Loucy (cell line): ENCODE measurements at regions not wholly inside any gene's neighbourhood (a gene's known extent, or its start where the extent isn't known, plus 50 kb on each side); places are given as distances from the start of the nearest gene placed in this dataset.

Experiments
- H2AFZ ChIP-seq: fragments of 200-600 bp; sonication (generic); 2 replicates; pipeline ENCODE4 v1.6.0; 2016; ENCODE audit warnings: antibody characterized with exemption, mild to moderate bottlenecking, low read length, moderate library complexity
- H3F3A ChIP-seq: fragments of 200-600 bp; 2 replicates; pipeline ENCODE4 v1.6.0; 2016; ENCODE audit warnings: antibody characterized with exemption, low read depth, mild to moderate bottlenecking
- H3K27me3 ChIP-seq: fragments of 200-600 bp; sonication (generic); 2 replicates; pipeline ENCODE4 v1.6.1; 2014; ENCODE audit warnings: low read length, mild to moderate bottlenecking; ENCODE audit not compliant: insufficient read depth, poor library complexity, severe bottlenecking
- H3K36me3 ChIP-seq: fragments of 200-600 bp; sonication (generic); 2 replicates; pipeline ENCODE4 v1.6.1; 2016; ENCODE audit warnings: low read length; ENCODE audit not compliant: insufficient read depth
- H3K4me1 ChIP-seq: fragments of 200-600 bp; sonication (generic); 2 replicates; pipeline ENCODE4 v1.5.1; 2014; ENCODE audit warnings: low read length, mild to moderate bottlenecking; ENCODE audit not compliant: insufficient read depth, poor library complexity, severe bottlenecking
- H3K4me2 ChIP-seq: fragments of 200-600 bp; sonication (generic); 2 replicates; pipeline ENCODE4 v1.6.0; 2014; ENCODE audit warnings: antibody characterized with exemption, low read length, low read depth, mild to moderate bottlenecking; ENCODE audit not compliant: poor library complexity, severe bottlenecking
- H3K4me3 ChIP-seq: fragments of 200-600 bp; sonication (generic); 2 replicates; pipeline ENCODE4 v1.5.1; 2014; ENCODE audit warnings: low read length, mild to moderate bottlenecking, mixed read lengths; ENCODE audit not compliant: poor library complexity, severe bottlenecking
- H3K79me2 ChIP-seq: fragments of 200-600 bp; sonication (generic); 2 replicates; pipeline ENCODE4 v1.6.1; 2014; ENCODE audit warnings: low read length; ENCODE audit not compliant: insufficient read depth
- H3K9ac ChIP-seq: fragments of 200-600 bp; sonication (generic); 2 replicates; pipeline ENCODE4 v1.6.0; 2014; ENCODE audit warnings: mild to moderate bottlenecking, low read depth, low read length, moderate library complexity; ENCODE audit not compliant: poor library complexity, severe bottlenecking
- H3K9me2 ChIP-seq: fragments of 200-600 bp; sonication (generic); replicated peaks from 2 replicates; pipeline ENCODE4 v1.6.1; 2016; ENCODE audit warnings: low read depth, low read length, mixed read lengths
- H3K9me3 ChIP-seq: fragments of 200-600 bp; sonication (generic); 2 replicates; pipeline ENCODE4 v1.6.1; 2014; ENCODE audit warnings: mild to moderate bottlenecking, antibody characterized with exemption, low read length, low read depth; ENCODE audit not compliant: insufficient read depth
- H4K20me1 ChIP-seq: fragments of 200-600 bp; sonication (generic); 2 replicates; pipeline ENCODE4 v1.6.0; 2014; ENCODE audit warnings: antibody characterized with exemption, low read length, mild to moderate bottlenecking; ENCODE audit not compliant: insufficient read depth, poor library complexity, severe bottlenecking
- CTCF ChIP-seq: fragments of 200-600 bp; sonication (generic); conservative IDR thresholded peaks from 2 replicates; pipeline ENCODE4 v1.5.1; 2014; ENCODE audit warnings: mild to moderate bottlenecking, antibody characterized with exemption, low read length
- EZH2phosphoT487 ChIP-seq: fragments of 200-600 bp; IDR thresholded peaks from 2 replicates; pipeline ENCODE4 v1.6.1; 2018; ENCODE audit warnings: antibody characterized with exemption, mild to moderate bottlenecking, moderate library complexity, borderline replicate concordance

GRCh38 chr5:5065472-5065871 lies 74.7 kb upstream of the ADAMTS16 start:
- Histone ChIP-seq H3F3A (no peaks in the 10 kb centered on the region), H3K36me3 (no peaks in the 10 kb centered on the region), H3K9ac (no peak overlapping the region), H3K79me2 (no peaks in the 10 kb centered on the region), H2AFZ (no peak overlapping the region), H3K9me2 (no peaks in the 10 kb centered on the region), H3K4me3 (no peak overlapping the region), H3K27me3 (no peaks in the 10 kb centered on the region), H3K4me2 (no peak overlapping the region), H3K4me1 (no peaks in the 10 kb centered on the region), H4K20me1 (no peaks in the 10 kb centered on the region), H3K9me3 (no peaks in the 10 kb centered on the region)
- TF ChIP-seq EZH2phosphoT487: no peak
- TF ChIP-seq CTCF: no peak

GRCh38 chr5:5066276-5067186 lies 73.6 kb upstream of the ADAMTS16 start:
- H3K36me3 ChIP-seq: no peaks in the 10 kb centered on the region
- no peaks in the 10 kb centered on the region for H4K20me1 ChIP-seq
- TF ChIP-seq EZH2phosphoT487 (no peak), CTCF (no peak)
- H3K9me2 ChIP-seq: no peaks in the 10 kb centered on the region
- H3K79me2 ChIP-seq: no peaks in the 10 kb centered on the region
- no peak overlapping the region for H3K4me3 ChIP-seq
- no peaks in the 10 kb centered on the region for H3F3A ChIP-seq
- H2AFZ ChIP-seq: no peak overlapping the region
- H3K9me3 ChIP-seq: no peaks in the 10 kb centered on the region
- no peaks in the 10 kb centered on the region for H3K4me1 ChIP-seq
- no peaks in the 10 kb centered on the region for H3K27me3 ChIP-seq
- H3K4me2 ChIP-seq: no peak overlapping the region
- no peak overlapping the region for H3K9ac ChIP-seq

DNA sequence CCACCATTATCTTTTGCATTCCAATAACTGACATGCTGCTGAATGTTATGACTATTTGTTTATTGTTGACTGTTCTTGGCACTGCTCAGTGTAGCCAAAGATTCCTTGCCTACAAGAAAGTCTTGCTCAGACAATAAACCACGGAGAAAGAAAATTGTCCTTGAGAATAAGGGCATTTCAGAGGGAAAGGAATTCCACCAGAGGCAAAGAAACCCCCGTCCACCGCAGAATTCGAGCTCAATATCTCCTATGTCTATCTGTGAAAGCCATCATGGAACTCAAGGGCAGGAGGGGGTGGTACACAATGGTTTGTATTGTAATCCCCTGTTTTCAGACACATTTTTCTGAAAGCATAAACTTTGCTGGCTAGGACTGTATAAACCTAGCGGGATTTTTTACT lies 70.3 kb upstream of the ADAMTS16 start:
- Histone ChIP-seq H3K4me1 (no peaks in the 10 kb centered on the region), H4K20me1 (no peaks in the 10 kb centered on the region), H3K4me3 (no peak overlapping the region), H3K79me2 (no peaks in the 10 kb centered on the region), H2AFZ (no peak overlapping the region), H3K36me3 (no peaks in the 10 kb centered on the region), H3K9me2 (no peaks in the 10 kb centered on the region), H3K27me3 (no peaks in the 10 kb centered on the region), H3K4me2 (no peak overlapping the region), H3K9ac (no peak overlapping the region), H3K9me3 (no peaks in the 10 kb centered on the region), H3F3A (no peaks in the 10 kb centered on the region)
- TF ChIP-seq CTCF: no peak
- TF ChIP-seq EZH2phosphoT487: no peak
